H7 (cell line): ENCODE measurements at regions not wholly inside any gene's neighbourhood (a gene's known extent, or its start where the extent isn't known, plus 50 kb on each side); places are given as distances from the start of the nearest gene placed in this dataset.

Experiments
- DNase-seq: peaks from one replicate; pipeline ENCODE4 v3.0.0; 2012
- H3K27me3 ChIP-seq: 2 replicates; pipeline ENCODE4 v1.6.0; 2011; ENCODE audit warnings: mild to moderate bottlenecking, low read length; ENCODE audit not compliant: control insufficient read depth, insufficient read depth
- H3K36me3 ChIP-seq: replicated peaks from 2 replicates; pipeline ENCODE4 v1.5.1; 2011; ENCODE audit warnings: low read length; ENCODE audit not compliant: control insufficient read depth, insufficient read depth
- H3K4me3 ChIP-seq: 2 replicates; pipeline ENCODE4 v1.5.1; 2011; ENCODE audit warnings: low read depth, mild to moderate bottlenecking, control low read depth, low read length, moderate library complexity; ENCODE audit not compliant: insufficient read depth

DNA sequence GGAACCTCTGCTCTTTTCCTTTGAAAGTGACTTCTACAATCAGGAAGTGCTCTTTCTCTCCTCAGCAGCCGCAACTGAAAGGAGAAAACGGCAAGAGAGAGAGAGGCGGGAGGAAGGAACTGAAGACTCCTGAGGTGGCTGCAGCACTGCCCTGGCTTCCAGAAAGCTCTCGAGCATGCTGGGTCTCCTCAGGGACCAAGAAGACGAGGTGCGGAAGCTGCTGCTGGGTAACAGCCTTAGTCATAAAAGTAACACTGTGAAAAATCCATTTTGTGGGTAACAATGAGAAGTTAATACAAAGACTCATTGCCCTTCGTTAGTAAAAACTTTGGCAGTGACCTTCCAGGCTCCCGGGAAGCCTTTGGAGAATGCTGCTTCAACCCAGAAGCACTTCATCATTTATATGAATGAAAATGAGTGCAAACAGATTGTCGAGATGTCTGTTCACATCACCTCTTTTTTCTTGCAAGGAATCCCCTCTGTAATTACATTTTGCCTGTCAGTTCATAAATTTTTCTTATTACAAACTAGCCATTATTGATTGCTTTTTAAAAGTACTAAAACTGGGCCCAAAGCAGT lies 473.4 kb downstream of the SOX6 start:
- no peak for DNase-seq
- no peaks in the 10 kb centered on the region for H3K27me3 ChIP-seq
- no peaks in the 10 kb centered on the region for H3K36me3 ChIP-seq
- H3K4me3 ChIP-seq = no peak overlapping the region

DNA sequence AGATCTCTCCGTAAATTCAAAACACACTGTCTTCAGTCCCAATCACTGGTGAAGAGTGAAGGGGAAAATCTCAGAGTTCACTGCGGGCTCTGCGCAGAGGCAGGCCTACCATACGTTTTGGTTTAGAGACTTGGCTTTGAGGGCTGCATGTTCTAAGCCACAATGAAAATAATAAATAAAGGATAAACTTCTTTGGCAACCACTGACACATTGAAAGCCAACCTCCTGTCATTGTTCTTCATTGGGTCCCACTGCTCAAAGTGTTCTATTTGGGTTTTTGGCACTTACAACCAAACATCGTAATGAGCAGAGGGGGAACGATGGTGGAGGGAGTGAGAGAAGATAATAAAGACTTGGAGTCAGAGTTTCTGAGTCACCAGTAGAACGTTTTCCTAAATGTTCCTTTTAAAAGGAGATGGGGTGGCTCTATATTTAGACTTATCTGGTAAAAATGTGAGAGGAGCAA lies 472.9 kb downstream of the SOX6 start:
- Histone ChIP-seq H3K36me3 (no peaks in the 10 kb centered on the region), H3K27me3 (no peaks in the 10 kb centered on the region), H3K4me3 (no peak overlapping the region)
- no peak for DNase-seq

DNA sequence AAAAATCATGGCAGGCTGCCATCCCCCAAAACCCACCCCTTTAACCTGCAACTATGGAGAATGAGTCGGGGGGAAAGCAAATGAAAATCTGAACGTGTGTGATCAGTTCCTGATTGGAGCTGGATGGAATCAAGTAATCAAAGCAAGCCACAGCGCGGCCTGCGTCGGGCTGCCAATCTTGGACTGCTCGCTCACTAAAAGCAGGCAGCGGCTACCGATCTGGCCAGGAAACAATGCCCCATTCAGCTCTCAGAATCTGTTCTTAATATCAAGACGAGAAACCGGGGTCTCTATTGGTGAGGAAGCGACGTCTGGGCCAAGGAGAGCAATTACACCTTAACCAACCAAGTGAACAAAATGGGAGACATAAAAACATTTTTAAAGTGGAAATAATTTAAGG lies 472.2 kb downstream of the SOX6 start:
- Histone ChIP-seq H3K27me3 (no peaks in the 10 kb centered on the region), H3K4me3 (no peak overlapping the region), H3K36me3 (no peaks in the 10 kb centered on the region)
- DNase-seq = no peak

DNA sequence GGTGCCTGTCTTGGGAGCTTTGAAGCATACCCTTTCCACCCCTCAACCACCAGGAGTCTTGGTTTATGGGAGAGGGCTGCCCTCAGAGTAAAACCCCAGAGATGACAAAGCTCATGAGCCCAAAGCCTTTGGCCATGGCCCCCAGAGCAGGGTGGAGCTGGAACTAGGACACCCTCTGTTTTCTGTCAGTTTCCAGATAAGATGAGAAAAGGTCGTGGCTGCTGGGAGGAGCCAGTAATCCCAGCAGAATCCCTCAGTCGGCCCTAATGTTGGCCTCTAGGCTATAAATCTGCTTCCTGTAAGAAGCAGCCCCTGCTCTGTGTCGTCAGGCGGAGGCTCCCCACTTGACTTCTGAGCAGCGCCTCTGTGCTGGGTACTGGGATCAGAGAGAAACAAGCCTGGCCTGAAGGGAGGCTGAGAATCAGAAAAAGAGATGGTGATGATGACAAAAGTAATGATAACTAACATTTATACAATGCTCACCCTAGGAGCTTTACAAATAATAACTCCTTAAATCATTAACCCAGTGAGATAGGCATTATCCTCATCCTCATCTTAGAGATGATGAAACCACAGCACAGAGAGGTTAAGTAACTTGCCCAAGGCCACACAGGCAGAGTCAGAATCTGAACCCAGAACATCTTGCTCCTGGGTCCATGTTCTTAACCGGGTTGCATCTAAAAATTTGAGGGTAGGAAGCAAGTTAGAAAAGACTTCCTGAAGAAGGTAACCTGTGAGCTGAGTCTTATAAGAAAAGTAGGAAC lies 471.4 kb downstream of the SOX6 start:
- Histone ChIP-seq H3K36me3 (no peaks in the 10 kb centered on the region), H3K27me3 (no peaks in the 10 kb centered on the region), H3K4me3 (no peak overlapping the region)
- DNase-seq = no peak

DNA sequence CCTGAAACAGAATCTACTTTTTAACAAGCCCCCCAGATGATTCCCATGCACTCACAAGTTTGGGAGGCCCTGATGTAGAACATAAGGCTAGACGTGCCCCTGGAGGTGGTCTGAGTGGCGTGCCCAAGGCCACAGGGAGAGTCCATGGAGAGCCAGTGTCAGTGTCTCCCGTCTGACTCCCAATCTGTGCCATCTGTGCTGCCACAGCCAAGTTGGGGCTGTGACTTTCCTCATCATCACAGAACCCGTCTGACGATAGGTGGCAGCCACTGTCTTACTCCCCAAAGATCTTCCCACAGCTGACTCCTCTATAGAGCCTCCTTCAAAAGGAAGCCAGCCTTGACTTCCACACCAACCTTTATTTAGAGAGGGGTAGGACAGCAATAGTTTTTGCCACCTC lies 470.5 kb downstream of the SOX6 start:
- Histone ChIP-seq H3K36me3 (no peaks in the 10 kb centered on the region), H3K27me3 (no peaks in the 10 kb centered on the region), H3K4me3 (no peak overlapping the region)
- DNase-seq = no peak

DNA sequence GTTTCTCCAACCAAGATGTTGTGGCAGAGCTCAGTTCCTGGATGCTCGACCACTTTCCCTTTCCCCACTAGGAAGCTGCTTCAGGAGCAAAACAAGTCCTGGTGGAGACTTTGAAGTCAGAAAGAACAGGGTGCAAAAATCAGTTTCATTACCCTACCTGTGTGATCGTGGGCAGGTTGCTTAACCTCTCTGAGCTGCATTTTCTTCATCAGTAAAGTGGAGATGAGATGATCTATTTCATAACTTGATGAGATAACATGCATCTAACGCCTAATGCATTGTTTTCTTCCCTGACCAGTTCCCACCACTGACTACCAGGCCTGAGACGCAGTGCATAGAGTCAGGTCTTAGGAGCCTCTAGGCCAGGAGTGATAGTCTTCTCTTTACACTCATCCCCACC lies 470.0 kb downstream of the SOX6 start:
- Histone ChIP-seq H3K4me3 (no peak overlapping the region), H3K36me3 (no peaks in the 10 kb centered on the region), H3K27me3 (no peaks in the 10 kb centered on the region)
- no peak for DNase-seq

DNA sequence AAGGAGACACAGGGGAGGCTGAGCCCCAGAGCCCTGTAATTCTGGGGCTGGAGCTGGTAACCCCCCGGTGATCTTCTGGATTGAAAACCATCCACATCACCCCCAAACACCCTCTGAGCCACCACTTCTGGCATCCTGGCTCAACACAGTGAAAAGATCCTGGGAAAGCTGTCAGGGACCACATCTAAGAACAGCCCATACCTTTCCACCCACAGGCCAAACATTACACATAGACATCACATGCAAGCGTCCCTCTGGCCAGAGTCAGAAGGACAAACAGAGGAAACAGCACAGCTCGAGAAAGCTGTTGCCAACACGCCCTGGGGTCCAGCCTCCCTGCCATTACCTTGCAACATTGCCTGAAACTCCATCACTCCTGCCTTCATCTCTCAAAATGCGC lies 469.5 kb downstream of the SOX6 start:
- no peaks in the 10 kb centered on the region for H3K36me3 ChIP-seq
- no peak overlapping the region for H3K4me3 ChIP-seq
- no peak for DNase-seq
- H3K27me3 ChIP-seq = no peaks in the 10 kb centered on the region

DNA sequence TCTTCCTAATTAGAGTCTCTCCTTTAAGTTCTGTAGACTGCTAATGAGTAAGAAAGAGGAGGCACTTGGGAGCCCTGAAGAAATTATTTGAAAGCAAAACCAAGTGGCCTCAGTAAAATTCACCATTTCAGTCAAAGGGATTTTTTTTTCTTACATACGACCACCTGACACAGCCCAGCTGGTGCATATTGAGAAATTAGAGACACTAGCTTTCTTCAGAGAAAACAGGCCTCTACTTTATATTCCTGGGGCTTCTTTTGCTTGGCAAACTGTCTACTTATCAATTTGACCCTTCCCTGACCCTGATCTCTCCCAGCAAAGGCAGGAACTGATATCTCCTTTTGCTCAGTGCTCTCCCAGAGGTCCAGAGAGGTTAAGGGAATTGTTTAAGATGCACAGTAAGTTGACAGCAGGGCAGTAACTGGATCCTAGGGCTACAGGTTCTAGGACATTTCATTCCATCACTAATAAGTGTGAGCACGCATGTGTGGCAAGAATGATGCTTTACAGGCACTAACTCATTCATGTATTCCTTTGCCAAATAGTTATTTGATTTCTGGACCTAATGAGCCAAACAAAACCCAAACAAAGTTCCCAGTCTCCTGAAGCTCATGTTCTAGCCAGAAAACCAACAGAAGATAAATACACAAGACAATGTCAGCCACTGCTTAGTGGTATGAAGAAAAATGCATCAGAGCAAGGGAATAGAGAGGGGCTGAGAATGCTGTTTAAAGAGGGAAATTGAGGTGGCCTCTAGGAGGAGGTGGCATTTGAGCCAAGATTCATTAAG lies 467.6 kb downstream of the SOX6 start:
- Histone ChIP-seq H3K27me3 (no peaks in the 10 kb centered on the region), H3K4me3 (no peak overlapping the region), H3K36me3 (no peaks in the 10 kb centered on the region)
- DNase-seq = no peak

DNA sequence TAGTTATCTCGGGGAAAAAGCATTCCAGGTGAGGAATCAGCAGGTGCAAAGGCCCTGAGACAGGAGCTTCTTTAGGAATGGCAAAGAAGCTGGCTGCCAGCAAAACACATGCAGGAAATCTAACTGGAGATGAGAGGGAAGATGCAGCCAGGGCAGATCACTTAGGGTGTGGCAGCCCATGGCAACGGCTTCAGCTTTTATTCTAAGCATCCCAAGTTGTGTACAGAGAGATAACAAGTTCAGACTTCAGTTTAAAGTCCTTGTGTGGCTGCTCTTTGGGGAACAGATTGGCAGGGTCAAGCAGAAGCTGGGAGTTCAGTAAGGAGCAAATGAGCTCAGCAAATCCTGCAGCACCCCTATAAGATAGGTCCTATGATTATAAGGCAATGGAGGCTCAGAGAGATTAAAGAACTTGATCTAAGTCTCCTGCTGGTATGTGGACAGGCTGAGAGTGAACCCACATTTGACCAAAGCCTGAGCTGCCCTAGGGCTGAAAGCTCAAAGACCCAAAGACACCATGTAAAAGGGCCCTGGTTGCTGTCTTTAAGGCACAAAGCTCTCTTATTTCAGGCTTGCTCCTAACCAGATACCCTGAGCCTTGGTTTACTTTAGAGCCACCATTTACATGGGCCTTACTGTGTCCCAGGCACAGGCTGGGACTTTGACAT lies 466.8 kb downstream of the SOX6 start:
- Histone ChIP-seq H3K27me3 (no peaks in the 10 kb centered on the region), H3K4me3 (no peak overlapping the region), H3K36me3 (no peaks in the 10 kb centered on the region)
- DNase-seq = no peak

DNA sequence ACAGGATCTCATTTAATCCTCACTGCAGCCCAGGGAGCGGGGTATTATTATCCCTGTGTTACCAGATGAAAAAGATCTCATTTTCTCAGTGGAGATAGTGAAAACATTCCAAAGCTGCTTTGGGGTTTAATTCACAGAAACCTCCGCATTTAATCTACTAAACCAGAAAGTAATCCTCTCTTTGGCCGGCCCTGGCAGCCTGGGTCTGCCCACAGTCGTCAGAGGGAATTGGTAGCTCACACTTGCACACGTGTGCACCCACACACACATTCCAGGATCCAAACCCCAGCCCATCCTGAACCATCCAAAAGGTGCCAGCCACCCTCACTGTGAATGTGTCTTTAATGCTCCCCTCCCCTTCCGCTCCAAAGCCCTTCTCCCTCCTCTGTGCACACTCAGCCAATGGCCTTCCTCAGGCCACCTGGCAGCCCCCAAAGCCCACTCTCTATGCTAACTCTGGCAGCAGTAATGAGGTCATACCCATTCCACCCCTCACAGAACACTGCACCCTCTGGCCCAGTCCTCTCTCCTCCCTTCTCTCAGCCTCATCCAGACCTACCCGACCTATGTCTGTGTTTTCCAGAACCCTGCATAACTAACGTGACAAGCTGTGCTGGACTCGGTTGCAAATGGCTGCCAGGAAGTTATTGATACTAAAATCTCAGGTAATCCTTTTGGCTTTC lies 466.2 kb downstream of the SOX6 start:
- Histone ChIP-seq H3K4me3 (no peak overlapping the region), H3K27me3 (no peaks in the 10 kb centered on the region), H3K36me3 (no peaks in the 10 kb centered on the region)
- DNase-seq = no peak

DNA sequence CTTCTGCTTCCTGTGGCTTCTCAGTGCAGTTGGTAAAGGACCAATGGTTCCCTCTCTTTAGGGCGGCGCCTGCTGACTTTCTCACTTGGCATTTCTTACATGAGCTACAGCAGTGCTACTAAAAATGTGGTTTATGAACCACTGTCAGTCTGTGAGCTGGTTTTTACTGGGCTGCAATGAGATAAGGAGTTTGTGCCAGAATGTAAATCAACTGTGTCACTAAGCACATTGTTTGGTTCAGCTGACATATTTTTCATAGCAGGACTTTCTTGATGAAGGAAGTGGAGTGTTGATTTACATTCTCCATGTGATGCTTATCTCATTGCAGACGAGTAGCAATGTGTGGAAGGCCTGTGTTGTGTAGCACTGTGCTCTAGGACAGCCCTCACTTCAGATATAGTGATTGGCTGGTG lies 463.3 kb downstream of the SOX6 start:
- DNase-seq = no peak
- no peaks in the 10 kb centered on the region for H3K36me3 ChIP-seq
- no peak overlapping the region for H3K4me3 ChIP-seq
- H3K27me3 ChIP-seq = no peaks in the 10 kb centered on the region

DNA sequence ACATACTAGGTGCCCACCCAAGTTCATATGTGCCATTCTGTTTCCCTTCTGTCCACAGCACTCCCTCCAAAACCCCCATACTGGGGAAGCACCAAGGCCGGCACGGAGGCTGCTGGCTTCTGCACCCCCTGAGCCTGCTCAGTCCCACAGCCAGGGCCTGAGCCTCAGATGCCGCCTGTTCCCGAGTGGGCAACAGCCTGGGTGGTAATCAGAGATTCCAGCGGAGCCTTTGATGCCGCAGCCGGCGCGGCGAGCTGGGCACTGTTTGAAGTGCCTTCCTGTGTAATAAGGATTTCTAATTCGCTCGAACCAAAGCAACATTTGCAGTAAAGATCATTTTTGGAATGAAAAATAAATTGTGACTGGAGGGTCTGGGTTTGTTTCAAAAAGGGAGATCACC lies 460.3 kb downstream of the SOX6 start:
- H3K27me3 ChIP-seq = no peaks in the 10 kb centered on the region
- DNase-seq = no peak
- H3K4me3 ChIP-seq = no peak overlapping the region

DNA sequence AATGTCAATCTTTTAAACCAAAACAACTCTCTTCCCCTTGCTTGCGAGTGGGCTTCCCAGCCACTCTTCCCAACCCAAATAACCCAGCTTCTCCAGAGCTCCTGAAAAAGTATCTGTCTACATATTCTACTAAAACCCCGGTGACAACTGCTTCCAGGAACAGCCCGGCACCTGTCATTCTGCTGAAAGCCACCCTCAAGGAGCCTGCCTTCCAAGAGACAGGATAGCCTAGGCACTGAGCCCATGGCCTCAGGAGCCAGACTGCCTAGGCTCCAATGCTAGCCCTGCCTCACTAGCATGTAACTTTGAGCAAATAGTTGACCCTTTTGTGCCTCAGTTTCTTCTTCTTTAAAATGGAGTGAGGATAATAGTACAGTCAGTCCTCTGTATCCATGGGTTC lies 459.8 kb downstream of the SOX6 start:
- no peaks in the 10 kb centered on the region for H3K27me3 ChIP-seq
- DNase-seq = no peak
- H3K36me3 ChIP-seq = no peaks in the 10 kb centered on the region
- no peak overlapping the region for H3K4me3 ChIP-seq

More for the DNA sequence above, 460.3 kb downstream of the SOX6 start:
- H3K36me3 ChIP-seq = no peaks in the 10 kb centered on the region

DNA sequence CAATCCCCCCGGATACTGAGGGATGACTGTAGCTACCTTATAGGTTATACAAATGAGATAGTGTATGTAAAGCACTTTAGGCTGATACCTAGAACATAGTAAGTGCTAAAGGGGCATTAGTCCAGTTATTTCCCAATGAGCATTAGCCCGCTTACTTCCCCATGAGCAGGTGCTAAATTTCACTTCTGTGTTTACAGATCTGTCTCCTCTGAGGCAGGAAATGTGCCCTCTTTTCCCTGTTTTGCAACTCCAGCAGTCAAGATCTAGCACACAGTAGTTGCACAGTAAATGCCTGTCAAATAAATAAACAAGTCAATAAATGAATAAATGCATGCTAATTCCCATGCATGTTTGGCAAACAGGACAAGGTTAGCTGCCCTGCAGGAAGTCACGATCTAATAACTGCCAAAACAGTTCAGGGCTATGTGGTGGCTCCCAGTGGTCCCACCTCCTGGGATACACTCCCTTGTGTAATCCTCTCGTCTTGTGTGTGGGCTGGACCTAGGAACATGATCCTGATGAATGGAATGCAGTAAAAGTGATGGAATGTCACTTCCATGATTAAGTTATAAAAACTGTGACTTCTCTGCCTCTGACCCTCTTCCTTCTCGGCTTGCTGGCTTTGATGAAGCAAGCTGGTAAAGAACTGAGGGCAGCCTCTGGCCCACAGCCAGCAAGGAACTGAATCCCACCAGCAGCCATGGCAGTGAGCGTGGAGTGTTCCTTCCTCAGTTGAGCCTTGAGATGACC lies 459.0 kb downstream of the SOX6 start:
- no peak for DNase-seq
- H3K4me3 ChIP-seq = no peak overlapping the region
- H3K27me3 ChIP-seq = no peaks in the 10 kb centered on the region
- no peaks in the 10 kb centered on the region for H3K36me3 ChIP-seq
